ENCODE measurements at regions not wholly inside any gene's neighbourhood (a gene's known extent, or its start where the extent isn't known, plus 50 kb on each side); places are given as distances from the start of the nearest gene placed in this dataset.

- Mint-ChIP-seq H3K4me1 (ENCODE audit: unreplicated experiment) (no peaks in the 10 kb centered on the region), H3K9me3 (ENCODE audit: unreplicated experiment) (no peaks in the 10 kb centered on the region), H3K27me3 (ENCODE audit: unreplicated experiment) (no peaks in the 10 kb centered on the region), H3K27ac (ENCODE audit: unreplicated experiment) (no peak overlapping the region), H3K4me3 (ENCODE audit: unreplicated experiment) (no peak overlapping the region), H3K36me3 (ENCODE audit: low read depth, unreplicated experiment) (no peaks in the 10 kb centered on the region)
- TF ChIP-seq CTCF (IDR thresholded peaks at IDR 0.05; ENCODE audit: unreplicated experiment): no peak
- DNase-seq (ENCODE audit: low spot score): no peak
Measured at GRCh38 chr5:107047048-107047447, 623.7 kb downstream of the EFNA5 start.

DNA sequence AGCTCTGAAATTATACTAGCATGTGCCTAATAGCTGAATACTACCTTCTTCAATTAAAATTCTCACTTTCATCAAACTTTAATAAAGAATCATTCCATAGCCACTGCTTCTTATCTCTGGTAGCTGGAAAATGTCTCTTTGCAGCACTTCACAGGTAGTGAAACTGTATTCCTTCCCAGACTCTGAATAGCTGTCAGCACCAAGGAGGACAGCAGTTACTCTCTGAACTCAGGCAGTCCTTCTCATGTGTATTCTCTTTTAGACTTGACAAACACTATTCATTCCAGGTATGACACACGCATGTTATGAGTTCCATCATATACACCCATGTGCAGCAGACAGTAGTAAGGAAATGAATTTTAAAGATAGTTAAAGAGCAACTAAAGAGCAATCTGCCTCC, 627.1 kb downstream of the EFNA5 start:
- Mint-ChIP-seq H3K4me3 (ENCODE audit: unreplicated experiment) (no peak overlapping the region), H3K36me3 (ENCODE audit: low read depth, unreplicated experiment) (no peaks in the 10 kb centered on the region)
- no peak for DNase-seq (ENCODE audit: low spot score)

DNA sequence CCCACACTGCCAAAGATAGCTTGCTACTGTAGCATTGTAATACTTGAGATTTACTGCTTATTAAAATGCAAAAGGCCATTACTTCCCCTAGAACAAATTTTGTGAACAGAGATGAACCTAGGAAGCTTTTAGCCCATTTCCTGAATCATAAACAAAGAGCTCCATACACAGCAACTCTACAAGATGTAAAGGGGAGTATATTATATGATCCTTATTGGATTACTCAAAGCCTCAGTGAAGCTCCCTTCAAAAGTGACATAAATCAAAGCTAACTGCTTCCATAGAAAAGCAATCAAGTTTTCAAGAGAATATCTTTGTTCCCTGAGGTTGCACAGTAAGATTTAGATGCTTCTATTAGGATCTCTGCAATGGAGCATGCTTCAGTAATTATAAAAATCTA, 629.8 kb downstream of the EFNA5 start:
- Mint-ChIP-seq H3K27me3 (ENCODE audit: unreplicated experiment) (no peaks in the 10 kb centered on the region), H3K27ac (ENCODE audit: unreplicated experiment) (no peak overlapping the region), H3K4me1 (ENCODE audit: unreplicated experiment) (no peaks in the 10 kb centered on the region), H3K4me3 (ENCODE audit: unreplicated experiment) (no peak overlapping the region), H3K36me3 (ENCODE audit: low read depth, unreplicated experiment) (no peaks in the 10 kb centered on the region), H3K9me3 (ENCODE audit: unreplicated experiment) (no peaks in the 10 kb centered on the region)
- DNase-seq (ENCODE audit: low spot score): no peak
- TF ChIP-seq CTCF (IDR thresholded peaks at IDR 0.05; ENCODE audit: unreplicated experiment): no peak

More for the DNA sequence above, 627.1 kb downstream of the EFNA5 start:
- Mint-ChIP-seq H3K9me3 (ENCODE audit: unreplicated experiment) (no peaks in the 10 kb centered on the region), H3K4me1 (ENCODE audit: unreplicated experiment) (no peaks in the 10 kb centered on the region), H3K27ac (ENCODE audit: unreplicated experiment) (no peak overlapping the region), H3K27me3 (ENCODE audit: unreplicated experiment) (no peaks in the 10 kb centered on the region)
- TF ChIP-seq CTCF (IDR thresholded peaks at IDR 0.05; ENCODE audit: unreplicated experiment): no peak

DNA sequence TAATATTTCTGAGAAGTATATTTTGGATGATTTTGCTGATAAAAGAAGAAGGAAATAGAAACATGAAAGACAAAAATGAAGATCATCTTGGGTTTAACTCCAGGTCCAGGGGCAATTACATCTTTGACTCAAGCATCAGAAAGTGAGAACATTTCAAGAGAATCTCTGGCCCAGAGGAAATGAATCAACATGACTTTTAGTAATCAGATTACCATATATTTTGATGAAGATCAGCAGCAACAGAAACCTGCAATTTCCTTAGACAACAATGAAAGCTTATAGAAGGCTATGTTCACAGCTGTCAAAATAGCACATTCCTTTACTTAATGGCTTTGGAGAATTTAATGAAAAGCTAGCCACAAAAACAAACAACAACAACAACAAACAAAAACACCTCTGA, 638.1 kb downstream of the EFNA5 start:
- Mint-ChIP-seq H3K4me1 (ENCODE audit: unreplicated experiment) (no peaks in the 10 kb centered on the region), H3K4me3 (ENCODE audit: unreplicated experiment) (no peak overlapping the region), H3K36me3 (ENCODE audit: low read depth, unreplicated experiment) (no peaks in the 10 kb centered on the region), H3K27me3 (ENCODE audit: unreplicated experiment) (peaks cover 1% of the 10 kb centered on the region), H3K9me3 (ENCODE audit: unreplicated experiment) (no peaks in the 10 kb centered on the region), H3K27ac (ENCODE audit: unreplicated experiment) (no peak overlapping the region)
- TF ChIP-seq CTCF (IDR thresholded peaks at IDR 0.05; ENCODE audit: unreplicated experiment): no peak
- no peak for DNase-seq (ENCODE audit: low spot score)

- no peaks in the 10 kb centered on the region for H3K36me3 Mint-ChIP-seq (ENCODE audit: low read depth, unreplicated experiment)
- no peak overlapping the region for H3K27ac Mint-ChIP-seq (ENCODE audit: unreplicated experiment)
- peaks cover 1% of the 10 kb centered on the region for H3K27me3 Mint-ChIP-seq (ENCODE audit: unreplicated experiment)
- TF ChIP-seq CTCF (IDR thresholded peaks at IDR 0.05; ENCODE audit: unreplicated experiment): no peak
- no peaks in the 10 kb centered on the region for H3K9me3 Mint-ChIP-seq (ENCODE audit: unreplicated experiment)
- no peaks in the 10 kb centered on the region for H3K4me1 Mint-ChIP-seq (ENCODE audit: unreplicated experiment)
- no peak for DNase-seq (ENCODE audit: low spot score)
- no peak overlapping the region for H3K4me3 Mint-ChIP-seq (ENCODE audit: unreplicated experiment)
Measured at GRCh38 chr5:107028938-107029337, 641.8 kb downstream of the EFNA5 start.

Measured in endothelial cell (in vitro differentiated cells).